ENCODE measurements at regions not wholly inside any gene's neighbourhood (a gene's known extent, or its start where the extent isn't known, plus 50 kb on each side); places are given as distances from the start of the nearest gene placed in this dataset.

DNA sequence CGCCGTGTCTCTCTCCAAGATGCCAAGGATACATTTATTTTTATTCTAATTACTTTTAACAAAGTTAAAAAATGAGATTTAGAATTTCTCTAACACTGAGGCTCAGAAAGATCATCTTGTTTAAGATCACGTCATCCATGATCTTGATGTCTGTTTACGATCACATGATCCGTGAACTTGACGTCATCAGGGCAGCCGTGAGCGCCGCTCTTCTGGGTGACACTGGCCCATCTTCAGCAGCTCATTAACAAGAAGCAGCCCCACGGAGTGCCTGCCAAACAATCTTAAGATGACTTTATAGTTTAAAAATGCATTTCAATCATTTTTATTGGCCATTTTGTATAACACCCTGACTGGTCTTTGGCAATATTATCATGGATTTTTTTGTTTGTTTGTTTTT, 291.1 kb upstream of the PRKCQ start:
- Histone ChIP-seq H3K9me2 (replicated peaks; ENCODE audit: low read length) (no peaks in the 10 kb centered on the region), H4K20me1 (ENCODE audit: low read length) (no peaks in the 10 kb centered on the region), H3K4me1 (ENCODE audit: insufficient read depth, low read length) (no peaks in the 10 kb centered on the region), H3K9ac (ENCODE audit: low read length) (no peak overlapping the region), H3K4me2 (ENCODE audit: low read length) (no peak overlapping the region), H3K79me2 (ENCODE audit: low read length) (no peaks in the 10 kb centered on the region), H3K36me3 (ENCODE audit: low read depth, low read length) (no peaks in the 10 kb centered on the region), H2AFZ (ENCODE audit: low read length) (no peak overlapping the region), H3K9me3 (ENCODE audit: low read length) (no peaks in the 10 kb centered on the region), H3K27ac (ENCODE audit: low read length) (no peak overlapping the region), H3K27me3 (ENCODE audit: low read length) (peaks cover 19% of the 10 kb centered on the region; the same call in 1 of the 2 replicates), H3K4me3 (ENCODE audit: low read length) (no peak overlapping the region), H3F3A (ENCODE audit: low read length, unreplicated experiment) (no peaks in the 10 kb centered on the region)
- no peak for DNase-seq
- no peak for ATAC-seq
- POLR2A ChIA-PET (ENCODE audit: unreplicated experiment), result no interaction called here
- intact Hi-C loops (cut with micrococcal nuclease), result no loop called here
- TF ChIP-seq, protein P1, sequence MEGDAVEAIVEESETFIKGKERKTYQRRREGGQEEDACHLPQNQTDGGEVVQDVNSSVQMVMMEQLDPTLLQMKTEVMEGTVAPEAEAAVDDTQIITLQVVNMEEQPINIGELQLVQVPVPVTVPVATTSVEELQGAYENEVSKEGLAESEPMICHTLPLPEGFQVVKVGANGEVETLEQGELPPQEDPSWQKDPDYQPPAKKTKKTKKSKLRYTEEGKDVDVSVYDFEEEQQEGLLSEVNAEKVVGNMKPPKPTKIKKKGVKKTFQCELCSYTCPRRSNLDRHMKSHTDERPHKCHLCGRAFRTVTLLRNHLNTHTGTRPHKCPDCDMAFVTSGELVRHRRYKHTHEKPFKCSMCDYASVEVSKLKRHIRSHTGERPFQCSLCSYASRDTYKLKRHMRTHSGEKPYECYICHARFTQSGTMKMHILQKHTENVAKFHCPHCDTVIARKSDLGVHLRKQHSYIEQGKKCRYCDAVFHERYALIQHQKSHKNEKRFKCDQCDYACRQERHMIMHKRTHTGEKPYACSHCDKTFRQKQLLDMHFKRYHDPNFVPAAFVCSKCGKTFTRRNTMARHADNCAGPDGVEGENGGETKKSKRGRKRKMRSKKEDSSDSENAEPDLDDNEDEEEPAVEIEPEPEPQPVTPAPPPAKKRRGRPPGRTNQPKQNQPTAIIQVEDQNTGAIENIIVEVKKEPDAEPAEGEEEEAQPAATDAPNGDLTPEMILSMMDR (conservative IDR thresholded peaks at IDR 0.05; ENCODE audit: low read depth, low read length), result no peak
- TF ChIP-seq EZH2 (IDR thresholded peaks at IDR 0.05; ENCODE audit: low read length, unreplicated experiment) (no peak), EZH2phosphoT487 (IDR thresholded peaks at IDR 0.05; ENCODE audit: borderline replicate concordance, low read length) (no peak)
- CTCF ChIA-PET, result no interaction called here
- no TSS peak for BruUV-seq (replicated peaks)

DNA sequence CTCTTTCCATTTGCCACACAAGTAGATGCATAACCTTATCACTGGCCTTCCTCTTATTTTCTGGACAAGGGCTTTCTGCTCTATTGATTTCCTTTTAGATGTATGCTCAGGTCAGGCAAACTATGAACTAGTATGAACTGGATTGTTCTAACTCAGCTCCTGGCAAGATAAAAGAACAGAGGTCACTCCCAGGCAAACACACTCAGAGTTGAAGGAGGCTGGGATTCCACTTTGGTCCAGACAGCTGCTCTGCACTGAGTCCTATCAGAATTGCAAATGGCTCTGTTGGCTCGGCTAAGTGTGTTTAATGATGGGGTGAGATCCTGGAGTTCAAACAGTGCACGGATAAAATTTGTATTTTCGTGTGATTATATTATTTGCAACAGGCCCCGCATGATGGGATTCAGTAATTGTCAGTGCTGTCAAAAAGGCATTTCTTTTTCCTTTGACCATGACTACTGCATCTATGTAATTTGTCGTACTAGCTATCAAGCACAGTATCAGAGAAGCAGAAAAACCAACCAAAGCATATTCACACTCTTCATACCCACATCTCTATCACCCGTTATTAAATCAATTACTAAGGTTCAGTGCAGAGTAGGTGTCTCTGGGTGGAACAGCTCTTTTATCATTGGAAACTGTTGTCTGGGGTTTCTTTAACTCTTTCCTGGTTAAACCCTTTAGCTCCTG, 288.1 kb upstream of the PRKCQ start:
- H3K9me3 ChIP-seq (ENCODE audit: low read length), result no peaks in the 10 kb centered on the region
- intact Hi-C loops (cut with micrococcal nuclease), result no loop called here
- H3K4me1 ChIP-seq (ENCODE audit: insufficient read depth, low read length), result no peaks in the 10 kb centered on the region
- ATAC-seq, result no peak
- no TSS peak for BruUV-seq (replicated peaks)
- H3K79me2 ChIP-seq (ENCODE audit: low read length), result no peaks in the 10 kb centered on the region
- H3K27me3 ChIP-seq (ENCODE audit: low read length), result peaks cover 19% of the 10 kb centered on the region; the same call in 1 of the 2 replicates
- TF ChIP-seq, protein P1 (conservative IDR thresholded peaks at IDR 0.05; ENCODE audit: low read depth, low read length), result no peak
- no peak for TF ChIP-seq EZH2phosphoT487 (IDR thresholded peaks at IDR 0.05; ENCODE audit: borderline replicate concordance, low read length)
- no peak for TF ChIP-seq EZH2 (IDR thresholded peaks at IDR 0.05; ENCODE audit: low read length, unreplicated experiment)
- CTCF ChIA-PET, result no interaction called here
- H3F3A ChIP-seq (ENCODE audit: low read length, unreplicated experiment), result no peaks in the 10 kb centered on the region
- H4K20me1 ChIP-seq (ENCODE audit: low read length), result no peaks in the 10 kb centered on the region
- POLR2A ChIA-PET (ENCODE audit: unreplicated experiment), result no interaction called here
- no peak overlapping the region for H3K4me2 ChIP-seq (ENCODE audit: low read length)
- no peak overlapping the region for H3K27ac ChIP-seq (ENCODE audit: low read length)
- no peak overlapping the region for H2AFZ ChIP-seq (ENCODE audit: low read length)
- no peak overlapping the region for H3K9ac ChIP-seq (ENCODE audit: low read length)
- no peaks in the 10 kb centered on the region for H3K36me3 ChIP-seq (ENCODE audit: low read depth, low read length)
- no peak for DNase-seq
- no peak overlapping the region for H3K4me3 ChIP-seq (ENCODE audit: low read length)
- no peaks in the 10 kb centered on the region for H3K9me2 ChIP-seq (replicated peaks; ENCODE audit: low read length)

DNA sequence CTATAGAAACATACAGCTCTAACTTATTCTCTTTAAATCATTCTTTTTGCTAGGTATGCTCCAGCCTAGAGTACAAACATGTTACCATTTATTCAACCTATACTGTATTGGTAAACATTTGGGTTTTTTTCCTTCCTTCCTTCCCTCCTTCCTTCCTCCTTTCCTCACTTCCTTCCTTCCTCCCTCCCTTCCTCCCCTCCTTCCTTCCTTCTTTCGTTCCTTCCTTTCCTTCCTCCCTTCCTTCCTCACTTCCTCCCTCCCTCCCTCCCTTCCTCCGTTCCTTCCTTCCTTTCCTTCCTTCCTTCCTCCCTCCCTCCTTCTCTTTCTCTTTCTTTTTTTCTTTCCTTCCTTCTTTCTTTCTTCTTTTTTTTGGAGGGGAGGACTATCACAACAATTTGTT, 286.7 kb upstream of the PRKCQ start:
- ATAC-seq (no peak), DNase-seq (no peak)
- CTCF ChIA-PET, result no interaction called here
- Histone ChIP-seq H3K79me2 (ENCODE audit: low read length) (no peaks in the 10 kb centered on the region), H3K4me2 (ENCODE audit: low read length) (no peak overlapping the region), H3F3A (ENCODE audit: low read length, unreplicated experiment) (no peaks in the 10 kb centered on the region), H3K4me1 (ENCODE audit: insufficient read depth, low read length) (no peaks in the 10 kb centered on the region), H3K27me3 (ENCODE audit: low read length) (peaks cover 12% of the 10 kb centered on the region; the same call in 1 of the 2 replicates), H3K27ac (ENCODE audit: low read length) (no peak overlapping the region), H4K20me1 (ENCODE audit: low read length) (no peaks in the 10 kb centered on the region), H3K9ac (ENCODE audit: low read length) (no peak overlapping the region), H3K36me3 (ENCODE audit: low read depth, low read length) (no peaks in the 10 kb centered on the region), H2AFZ (ENCODE audit: low read length) (no peak overlapping the region), H3K4me3 (ENCODE audit: low read length) (no peak overlapping the region), H3K9me2 (replicated peaks; ENCODE audit: low read length) (no peaks in the 10 kb centered on the region), H3K9me3 (ENCODE audit: low read length) (no peaks in the 10 kb centered on the region)
- TF ChIP-seq EZH2phosphoT487 (IDR thresholded peaks at IDR 0.05; ENCODE audit: borderline replicate concordance, low read length), result no peak
- no peak for TF ChIP-seq EZH2 (IDR thresholded peaks at IDR 0.05; ENCODE audit: low read length, unreplicated experiment)
- TF ChIP-seq, protein P1 (conservative IDR thresholded peaks at IDR 0.05; ENCODE audit: low read depth, low read length), result no peak
- intact Hi-C loops (cut with micrococcal nuclease), result no loop called here
- POLR2A ChIA-PET (ENCODE audit: unreplicated experiment), result no interaction called here
- no TSS peak for BruUV-seq (replicated peaks)
